OCI-LY1 (cell line): ENCODE measurements at regions not wholly inside any gene's neighbourhood (a gene's known extent, or its start where the extent isn't known, plus 50 kb on each side); places are given as distances from the start of the nearest gene placed in this dataset.

ENCODE experiments used
- H2AFZ ChIP-seq: fragments of 200-600 bp; sonication (generic), shearing (Covaris generic); 2 replicates; pipeline ENCODE4 v1.6.0; 2014; ENCODE audit warnings: antibody characterized with exemption, mild to moderate bottlenecking, low read length
- H3F3A ChIP-seq: fragments of 200-600 bp; sonication (generic), shearing (Covaris generic); 2 replicates; pipeline ENCODE4 v1.6.0; 2014; ENCODE audit warnings: mild to moderate bottlenecking, antibody characterized with exemption, low read length, moderate library complexity; ENCODE audit not compliant: insufficient read depth
- H3K27ac ChIP-seq: fragments of 200-600 bp; sonication (generic); 2 replicates; pipeline ENCODE4 v1.5.1; 2014; ENCODE audit warnings: low read length, mixed run types, mild to moderate bottlenecking, low read depth; ENCODE audit not compliant: poor library complexity, severe bottlenecking
- H3K27me3 ChIP-seq: fragments of 200-600 bp; sonication (generic); 2 replicates; pipeline ENCODE4 v1.6.0; 2014; ENCODE audit warnings: antibody characterized with exemption, mild to moderate bottlenecking, low read length, moderate library complexity; ENCODE audit not compliant: insufficient read depth
- H3K36me3 ChIP-seq: fragments of 200-600 bp; sonication (generic); 2 replicates; pipeline ENCODE4 v1.6.1; 2014; ENCODE audit warnings: mild to moderate bottlenecking, antibody characterized with exemption, low read length, moderate library complexity, mixed read lengths; ENCODE audit not compliant: insufficient read depth
- H3K4me1 ChIP-seq: fragments of 200-600 bp; sonication (generic); 2 replicates; pipeline ENCODE4 v1.5.1; 2014; ENCODE audit warnings: mild to moderate bottlenecking, low read length, moderate library complexity; ENCODE audit not compliant: insufficient read depth, severe bottlenecking
- H3K4me2 ChIP-seq: fragments of 200-600 bp; sonication (generic), shearing (Covaris generic); 2 replicates; pipeline ENCODE4 v1.6.1; 2014; ENCODE audit warnings: low read length
- H3K4me3 ChIP-seq: fragments of 200-600 bp; sonication (generic); 2 replicates; pipeline ENCODE4 v1.5.1; 2014; ENCODE audit warnings: low read length, low read depth, mild to moderate bottlenecking, mixed read lengths; ENCODE audit not compliant: poor library complexity, severe bottlenecking
- H3K79me2 ChIP-seq: fragments of 200-600 bp; shearing (Covaris generic); 2 replicates; pipeline ENCODE4 v1.6.1; 2016; ENCODE audit warnings: mixed run types, low read length, mixed read lengths; ENCODE audit not compliant: insufficient read depth
- H3K9ac ChIP-seq: fragments of 200-600 bp; sonication (generic), shearing (Covaris generic); 2 replicates; pipeline ENCODE4 v1.6.1; 2014; ENCODE audit warnings: mild to moderate bottlenecking, low read length, mixed read lengths
- H3K9me2 ChIP-seq: fragments of 200-600 bp; sonication (generic), shearing (Covaris generic); 2 replicates; pipeline ENCODE4 v1.6.1; 2014; ENCODE audit warnings: low read depth, mild to moderate bottlenecking, low read length, mixed read lengths
- H3K9me3 ChIP-seq: fragments of 200-600 bp; shearing (Covaris generic); 2 replicates; pipeline ENCODE4 v1.6.1; 2014; ENCODE audit warnings: low read length, mixed read lengths
- H4K20me1 ChIP-seq: fragments of 200-600 bp; sonication (generic), shearing (Covaris generic); 2 replicates; pipeline ENCODE4 v1.6.0; 2016; ENCODE audit warnings: mild to moderate bottlenecking, low read length; ENCODE audit not compliant: insufficient read depth
- CTCF ChIP-seq: fragments of 200-600 bp; sonication (generic), shearing (Covaris generic); IDR thresholded peaks from 2 replicates; pipeline ENCODE4 v1.5.1; 2017; ENCODE audit warnings: mild to moderate bottlenecking, antibody characterized with exemption, low read length, moderate library complexity, mixed read lengths
- EZH2 ChIP-seq: fragments of 200-600 bp; sonication (generic), shearing (Covaris generic); IDR thresholded peaks from 2 replicates; pipeline ENCODE4 v1.8.0; 2017; ENCODE audit warnings: borderline replicate concordance, mixed run types, mild to moderate bottlenecking, antibody characterized with exemption, low read length, moderate library complexity, mixed read lengths

DNA sequence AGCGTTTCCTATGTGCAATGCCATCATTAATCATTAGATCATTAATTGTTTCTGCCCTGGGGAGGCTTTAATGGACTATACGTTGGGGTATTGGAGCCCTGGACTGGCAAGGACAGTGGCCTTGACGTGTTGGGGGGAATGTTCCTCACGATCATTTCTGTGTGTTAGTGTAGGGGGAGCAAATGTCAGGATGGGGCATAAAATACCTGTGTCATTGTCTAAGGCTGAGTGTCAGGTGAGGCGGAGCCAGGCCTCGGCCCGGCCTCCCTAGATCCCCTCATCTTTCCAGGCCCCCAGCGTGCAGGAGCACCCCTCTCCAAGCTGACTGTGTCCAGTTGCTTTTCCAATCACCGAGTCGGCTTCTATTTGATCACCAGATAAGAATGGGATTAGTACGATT lies 346.4 kb upstream of the SHH start:
- no peaks in the 10 kb centered on the region for H3K9me3 ChIP-seq
- TF ChIP-seq EZH2 (no peak), CTCF (no peak)
- H3F3A ChIP-seq: no peaks in the 10 kb centered on the region
- no peaks in the 10 kb centered on the region for H3K36me3 ChIP-seq
- no peak overlapping the region for H3K9ac ChIP-seq
- H3K27me3 ChIP-seq: no peaks in the 10 kb centered on the region
- no peaks in the 10 kb centered on the region for H4K20me1 ChIP-seq
- H3K9me2 ChIP-seq: no peaks in the 10 kb centered on the region
- H2AFZ ChIP-seq: no peak overlapping the region
- no peak overlapping the region for H3K27ac ChIP-seq
- H3K4me1 ChIP-seq: no peaks in the 10 kb centered on the region
- no peak overlapping the region for H3K4me3 ChIP-seq
- H3K79me2 ChIP-seq: no peaks in the 10 kb centered on the region
- H3K4me2 ChIP-seq: no peak overlapping the region

GRCh38 chr7:156158213-156158612 lies 345.9 kb upstream of the SHH start:
- Histone ChIP-seq H3K9ac (no peak overlapping the region), H3F3A (no peaks in the 10 kb centered on the region), H3K9me3 (no peaks in the 10 kb centered on the region), H3K27me3 (no peaks in the 10 kb centered on the region), H3K79me2 (no peaks in the 10 kb centered on the region), H3K4me2 (no peak overlapping the region), H3K27ac (no peak overlapping the region), H3K9me2 (no peaks in the 10 kb centered on the region), H4K20me1 (no peaks in the 10 kb centered on the region), H2AFZ (no peak overlapping the region), H3K4me1 (no peaks in the 10 kb centered on the region), H3K4me3 (no peak overlapping the region), H3K36me3 (no peaks in the 10 kb centered on the region)
- no peak for TF ChIP-seq CTCF

DNA sequence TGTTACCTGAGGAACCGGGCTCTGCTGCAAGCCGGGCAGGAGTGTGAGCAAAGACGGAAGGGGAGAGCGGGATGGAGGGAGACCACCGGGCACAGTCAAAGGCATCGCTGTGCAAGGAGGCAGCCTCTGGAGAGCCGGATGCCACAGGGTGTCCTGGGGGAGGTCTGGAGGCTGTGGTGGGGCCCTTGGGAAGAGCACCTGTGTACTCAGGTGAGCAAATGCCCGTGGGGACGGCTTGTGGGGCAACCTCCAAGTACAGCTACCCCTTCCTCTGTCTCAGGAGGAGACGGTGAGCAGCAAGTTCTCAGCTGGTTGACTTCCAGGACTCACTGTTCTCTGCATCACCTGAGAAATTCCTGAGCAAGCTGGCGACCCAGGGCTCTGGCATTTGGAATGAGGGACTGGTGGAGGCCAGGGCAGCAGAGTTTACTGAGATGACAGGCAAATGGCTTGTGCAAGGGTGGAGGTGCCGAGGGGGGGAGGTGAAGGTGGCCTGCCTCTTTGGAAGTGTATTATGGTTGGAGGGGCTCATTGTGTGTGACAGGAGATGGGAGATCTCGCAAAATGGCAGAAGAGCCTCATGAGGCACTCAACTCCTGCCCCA lies 345.2 kb upstream of the SHH start:
- no peaks in the 10 kb centered on the region for H3F3A ChIP-seq
- no peak overlapping the region for H3K27ac ChIP-seq
- H3K79me2 ChIP-seq: no peaks in the 10 kb centered on the region
- no peak overlapping the region for H3K4me2 ChIP-seq
- no peaks in the 10 kb centered on the region for H3K36me3 ChIP-seq
- no peak overlapping the region for H3K4me3 ChIP-seq
- no peaks in the 10 kb centered on the region for H3K27me3 ChIP-seq
- H3K4me1 ChIP-seq: no peaks in the 10 kb centered on the region
- no peak overlapping the region for H2AFZ ChIP-seq
- no peaks in the 10 kb centered on the region for H4K20me1 ChIP-seq
- no peaks in the 10 kb centered on the region for H3K9me2 ChIP-seq
- H3K9me3 ChIP-seq: no peaks in the 10 kb centered on the region
- H3K9ac ChIP-seq: no peak overlapping the region
- TF ChIP-seq CTCF: no peak
- TF ChIP-seq EZH2: no peak
